Left forelimb (tissue), 1 donor: ENCODE measurements at regions not wholly inside any gene's neighbourhood (a gene's known extent, or its start where the extent isn't known, plus 50 kb on each side); places are given as distances from the start of the nearest gene placed in this dataset.
"Not testable (repeated sequence)": the region's sequence is repeated elsewhere in the genome, so short reads cannot be mapped to it uniquely, and the experiment has no call there.

Experiments
- DNase-seq: peaks from one replicate; pipeline ENCODE4 v3.0.0-alpha.2; 2018; ENCODE audit warnings: low spot score

- no peak for DNase-seq
These were observed 80.0 kb upstream of the COL5A1 start for GRCh38 chr9:134561427-134562145.

GRCh38 chr9:134562146-134562849 lies 79.3 kb upstream of the COL5A1 start:
- no peak for DNase-seq

- no peak for DNase-seq
These were observed 78.2 kb upstream of the COL5A1 start for GRCh38 chr9:134563397-134563796.

GRCh38 chr9:134564431-134565170 lies 77.0 kb upstream of the COL5A1 start:
- no peak for DNase-seq

DNA sequence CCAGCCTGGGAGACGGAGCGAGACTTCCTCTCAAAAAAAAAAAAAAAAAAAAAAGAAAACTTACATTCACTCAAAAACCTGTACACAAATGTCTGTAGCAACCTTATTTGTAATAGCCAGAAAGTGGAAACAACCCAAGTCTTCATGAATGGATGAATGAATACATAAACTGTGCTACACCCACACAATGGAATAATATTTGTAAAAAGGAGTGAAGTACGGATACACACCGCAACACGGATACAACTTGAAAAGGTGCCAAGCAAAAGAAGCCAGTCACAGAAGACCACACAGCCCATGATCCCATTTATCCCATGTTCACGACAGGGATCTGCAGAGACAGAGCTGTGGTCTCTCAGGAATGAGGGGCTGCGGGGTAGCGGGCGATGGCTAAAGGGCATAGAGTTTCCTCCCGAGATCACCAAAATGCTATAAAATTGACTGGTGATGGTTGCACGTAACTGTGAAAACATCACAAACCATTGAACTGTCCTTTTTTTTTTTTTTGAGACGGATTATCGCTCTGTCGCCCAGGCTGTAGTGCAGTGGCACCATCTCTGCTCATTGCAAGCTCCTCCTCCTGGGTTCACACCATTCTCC lies 76.2 kb upstream of the COL5A1 start:
- no peak for DNase-seq

DNA sequence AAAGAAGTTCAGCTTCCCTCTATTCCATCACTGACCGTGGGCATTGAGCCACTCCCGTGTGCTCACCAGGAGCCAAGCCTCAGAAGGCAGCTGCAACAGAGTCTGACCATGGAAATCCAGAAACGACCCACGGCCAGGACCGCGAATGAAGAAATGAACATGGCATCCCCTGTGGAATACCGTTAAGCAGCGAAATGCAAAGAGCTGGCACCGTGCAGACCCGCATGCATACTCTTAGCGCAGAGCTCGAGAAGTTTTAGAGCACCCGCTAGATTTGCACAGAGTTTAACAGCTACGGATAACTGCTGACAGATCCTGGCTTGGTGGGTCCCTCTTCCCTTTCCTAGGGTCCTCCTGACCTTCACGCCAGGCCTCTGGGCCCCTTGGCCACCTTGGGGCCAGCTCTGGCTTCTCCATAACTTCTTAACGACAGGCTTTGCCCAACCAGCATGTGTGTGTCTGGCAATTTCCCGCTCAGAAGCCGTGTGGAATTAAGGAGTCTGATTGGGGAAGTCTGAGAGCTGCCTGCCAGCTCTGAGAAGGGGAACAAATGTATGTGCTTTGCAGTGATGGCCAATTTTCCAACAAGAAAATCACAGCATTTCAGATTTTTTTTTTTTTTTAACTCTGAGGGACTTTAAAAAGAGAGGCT lies 75.3 kb upstream of the COL5A1 start:
- no peak for DNase-seq

- no peak for DNase-seq
These were observed 74.7 kb upstream of the COL5A1 start for GRCh38 chr9:134566936-134567335.

DNA sequence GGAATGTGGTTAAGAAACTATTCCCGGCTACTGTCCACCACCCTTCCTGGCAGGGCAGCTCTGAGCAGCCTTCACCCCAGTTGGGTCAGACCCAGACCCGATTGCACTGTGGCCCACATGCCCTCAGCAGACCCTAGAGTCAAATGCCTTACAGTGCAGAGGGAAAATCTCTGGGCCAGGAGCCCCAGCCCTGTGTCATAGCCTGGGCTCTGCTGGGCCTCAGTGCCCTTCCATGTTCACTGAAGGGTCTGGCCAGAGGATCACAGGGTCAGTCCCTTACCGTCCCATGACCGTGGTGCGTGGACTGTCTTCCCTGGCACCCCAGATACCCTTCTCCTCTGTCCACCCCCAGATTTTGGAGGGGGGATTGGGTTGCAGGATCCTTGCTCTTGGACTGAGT lies 73.5 kb upstream of the COL5A1 start:
- peak; percentile 23 for DNase-seq

- DNase-seq = no peak
These were observed 72.8 kb upstream of the COL5A1 start for GRCh38 chr9:134568811-134569210.

DNA sequence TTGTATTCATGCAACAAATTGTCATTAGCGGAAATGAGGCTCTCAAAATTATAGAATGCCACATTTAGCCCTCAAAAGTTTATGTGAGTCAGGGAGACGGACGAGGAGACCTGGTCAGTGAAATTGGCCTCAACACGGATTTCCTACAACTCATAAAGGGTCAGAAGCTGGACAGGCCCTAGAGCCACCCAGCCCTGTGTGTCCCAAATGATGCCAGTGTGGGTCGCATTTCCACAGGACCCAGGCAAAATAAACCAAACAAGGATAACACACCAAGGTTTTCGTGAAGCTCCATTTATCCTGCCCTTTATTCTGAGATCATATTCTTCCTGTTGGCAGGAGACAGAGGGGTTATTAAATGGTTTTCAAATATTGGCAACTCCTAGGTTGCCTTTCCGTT lies 72.0 kb upstream of the COL5A1 start:
- no peak for DNase-seq

DNA sequence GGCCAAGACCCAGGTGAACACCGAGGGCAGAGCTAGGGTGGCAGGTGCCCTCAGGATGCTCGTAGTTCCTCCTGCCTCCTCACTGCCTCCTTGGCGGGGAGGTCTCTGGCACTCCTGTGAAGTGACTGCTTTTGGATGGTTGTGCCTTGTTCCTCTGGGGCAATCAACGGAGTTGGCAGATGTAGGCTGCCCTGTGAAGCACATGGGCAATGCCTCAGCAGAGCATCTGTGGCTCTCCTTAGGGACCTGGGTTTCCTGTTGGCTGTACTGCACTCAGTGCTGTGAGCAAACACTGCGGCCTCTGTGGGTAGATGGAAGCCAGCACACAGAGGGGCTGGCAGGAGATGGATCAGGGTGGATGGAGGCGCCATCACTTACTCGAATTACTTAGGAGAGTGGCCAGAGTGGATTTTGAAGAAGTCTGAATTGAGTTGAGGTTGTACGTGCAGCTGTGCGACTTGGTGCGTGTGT lies 71.4 kb upstream of the COL5A1 start:
- peak; percentile 68 for DNase-seq

DNA sequence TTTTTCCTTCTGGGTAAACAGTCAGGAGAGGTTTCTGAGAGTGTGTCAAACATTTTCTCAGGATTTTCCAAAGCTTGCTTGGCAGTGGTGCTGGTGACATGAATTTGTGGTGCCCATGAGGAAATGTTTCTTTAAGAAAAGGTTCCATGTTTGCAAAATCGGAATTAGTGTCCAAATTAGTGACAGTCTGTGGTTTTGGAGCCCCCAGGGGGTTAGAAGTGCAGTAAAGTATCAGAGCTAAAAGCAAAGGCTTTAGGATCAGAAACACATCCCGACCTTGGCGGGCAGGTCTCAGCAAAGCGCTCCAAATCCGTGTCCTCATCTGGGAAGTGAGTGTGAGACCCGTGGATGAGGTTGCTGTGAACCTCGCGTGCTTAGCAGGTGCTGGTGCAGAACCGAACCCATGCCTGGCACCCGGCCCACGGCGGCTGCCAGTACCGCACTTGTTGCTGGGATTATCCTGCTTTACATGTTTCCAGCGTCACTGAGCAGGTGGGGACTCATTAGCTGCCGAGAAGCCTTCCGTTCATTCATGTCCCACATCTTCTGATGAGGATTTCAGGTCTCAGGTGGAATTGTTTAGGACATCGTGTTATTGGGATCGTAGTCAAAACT lies 70.8 kb upstream of the COL5A1 start:
- peak; percentile 73 for DNase-seq

- DNase-seq = peak; percentile 55
These were observed 70.2 kb upstream of the COL5A1 start for GRCh38 chr9:134571326-134571931.

DNA sequence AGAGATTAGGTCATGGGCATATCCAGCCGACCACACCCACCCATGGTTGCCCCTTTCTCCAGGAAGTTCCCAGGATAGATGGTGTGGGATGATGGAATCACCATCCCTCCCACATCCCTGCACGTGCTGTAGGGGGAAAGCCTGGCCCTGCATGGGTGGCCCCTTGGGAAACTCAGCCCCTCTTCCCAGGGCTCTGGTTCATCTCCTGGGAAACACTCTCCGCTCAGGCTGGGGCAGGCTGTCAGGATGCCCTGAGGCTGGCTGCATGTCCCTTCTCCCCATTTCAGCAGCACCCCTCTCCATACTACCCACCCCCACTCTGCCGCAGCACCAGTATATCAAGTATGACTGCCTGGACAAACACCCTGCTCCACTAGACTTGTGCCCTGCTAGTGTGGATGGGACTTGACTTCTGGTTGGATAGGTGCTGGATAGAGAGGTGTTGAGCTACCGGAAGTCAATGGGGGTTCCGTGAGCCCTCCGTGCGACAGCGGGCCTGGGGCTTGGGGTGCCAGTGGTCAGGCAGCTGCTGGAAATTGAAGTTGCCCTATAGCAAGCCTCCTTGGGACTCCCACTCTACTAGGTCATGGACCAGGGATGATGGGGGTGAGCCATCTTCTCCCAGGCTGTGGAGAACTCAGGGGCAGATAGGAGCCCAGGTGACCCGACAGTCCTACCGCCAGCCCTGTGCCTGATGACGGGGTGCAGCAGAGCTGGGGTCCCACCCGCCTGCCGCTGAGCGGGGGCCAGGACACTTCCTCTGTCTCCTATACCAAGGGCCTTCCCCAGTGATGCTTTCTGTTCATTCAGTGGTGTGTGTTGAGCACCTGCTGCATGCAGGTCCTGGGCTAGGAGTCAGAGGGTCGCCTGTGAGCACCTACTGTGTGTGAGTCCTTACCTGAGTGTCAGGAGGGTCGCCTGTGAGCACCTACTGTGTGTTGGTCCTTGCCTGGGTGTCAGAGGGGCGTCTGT lies 69.4 kb upstream of the COL5A1 start:
- DNase-seq = peak; percentile 65

DNA sequence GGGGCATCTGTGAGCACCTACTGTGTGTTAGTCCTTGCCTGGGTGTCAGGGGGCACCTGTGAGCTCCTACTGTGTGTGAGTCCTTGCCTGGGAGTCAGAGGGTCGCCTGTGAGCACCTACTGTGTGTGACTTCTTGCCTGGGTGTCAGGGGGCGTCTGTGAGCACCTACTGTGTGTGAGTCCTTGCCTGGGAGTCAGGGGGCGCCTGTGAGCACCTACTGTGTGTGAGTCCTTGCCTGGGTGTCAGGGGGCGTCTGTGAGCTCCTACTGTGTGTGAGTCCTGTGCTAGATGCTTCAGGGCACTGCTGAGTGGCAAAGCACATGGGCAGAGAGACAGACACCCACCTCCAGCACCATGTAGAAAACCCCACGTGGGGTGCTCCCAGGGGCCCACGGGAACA lies 66.9 kb upstream of the COL5A1 start:
- not testable (repeated sequence) for DNase-seq

DNA sequence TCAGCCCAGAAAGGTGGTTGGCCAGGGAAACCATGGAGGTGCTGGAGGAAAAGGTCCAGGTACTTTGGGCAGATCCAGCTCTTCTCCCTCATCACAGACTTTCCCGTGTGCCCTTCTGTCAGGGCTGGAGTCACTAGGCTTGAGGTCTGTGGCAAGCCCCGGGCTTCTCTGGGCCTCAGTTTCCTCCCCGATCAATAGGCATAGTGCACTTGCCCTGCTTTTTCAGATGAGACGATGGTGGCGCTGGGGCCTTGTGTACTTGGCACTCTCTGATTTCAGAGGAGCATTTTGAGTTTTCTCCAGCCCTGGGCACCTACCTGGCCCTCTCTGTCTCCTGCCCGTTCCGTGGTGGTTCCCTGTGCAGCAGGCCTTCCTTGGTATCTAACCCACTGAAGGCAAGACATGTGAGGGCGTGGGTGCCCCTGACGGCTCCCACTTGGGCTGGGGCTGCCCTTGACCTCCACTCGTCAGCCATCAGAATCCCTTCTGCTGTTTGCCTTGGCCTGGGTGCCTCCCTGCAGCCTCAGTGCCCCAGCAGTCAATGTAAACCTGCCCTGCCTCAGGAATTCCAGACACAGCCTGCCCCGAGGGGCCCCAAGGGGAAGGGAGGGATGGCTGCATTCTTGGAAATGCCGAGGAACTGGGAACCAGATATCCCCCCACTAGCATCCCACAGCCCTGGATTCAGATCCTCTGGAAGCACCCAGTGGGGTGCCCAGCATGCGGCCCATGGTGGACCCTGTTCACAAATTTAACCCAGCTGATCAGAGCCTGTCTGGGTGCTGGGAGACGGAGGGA lies 66.3 kb upstream of the COL5A1 start:
- peak; percentile 51 for DNase-seq

DNA sequence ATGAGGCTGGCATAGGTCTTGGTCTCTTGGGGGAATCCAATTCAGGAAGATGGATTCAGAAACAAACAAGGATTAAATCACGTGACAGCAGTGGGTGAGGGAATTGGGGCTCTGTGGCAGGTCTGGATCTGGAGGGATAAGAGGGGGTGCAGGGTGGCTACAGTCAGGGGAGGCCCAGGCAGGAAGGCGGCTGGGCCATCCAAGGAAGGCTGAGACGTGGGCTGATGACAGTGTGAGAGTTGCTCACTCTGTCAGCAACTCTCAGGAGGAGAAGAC lies 65.8 kb upstream of the COL5A1 start:
- DNase-seq = no peak

GRCh38 chr9:134585021-134585561 lies 56.5 kb upstream of the COL5A1 start:
- DNase-seq = peak; percentile 60
